ENCODE measurements at regions not wholly inside any gene's neighbourhood (a gene's known extent, or its start where the extent isn't known, plus 50 kb on each side); places are given as distances from the start of the nearest gene placed in this dataset.

GRCh38 chr16:73405851-73406250, 357.9 kb upstream of the ZFHX3 start:
- Histone ChIP-seq H3K4me2 (ENCODE audit: low read length) (no peak overlapping the region), H4K20me1 (ENCODE audit: insufficient read depth, low read length) (no peaks in the 10 kb centered on the region), H3K9me3 (ENCODE audit: low read length) (no peaks in the 10 kb centered on the region), H3K9ac (ENCODE audit: low read length) (no peak overlapping the region), H3F3A (ENCODE audit: insufficient read depth, low read length) (no peaks in the 10 kb centered on the region), H3K9me2 (ENCODE audit: low read depth, low read length) (no peaks in the 10 kb centered on the region), H3K27me3 (ENCODE audit: insufficient read depth, low read length) (peaks cover 3% of the 10 kb centered on the region; the same call in 1 of the 2 replicates), H3K4me1 (ENCODE audit: insufficient read depth, low read length, severe bottlenecking) (no peaks in the 10 kb centered on the region), H3K27ac (ENCODE audit: low read depth, low read length, poor library complexity, severe bottlenecking) (no peak overlapping the region), H3K36me3 (ENCODE audit: insufficient read depth, low read length) (no peaks in the 10 kb centered on the region), H2AFZ (ENCODE audit: low read length) (no peak overlapping the region), H3K79me2 (ENCODE audit: insufficient read depth, low read length) (no peaks in the 10 kb centered on the region), H3K4me3 (ENCODE audit: low read depth, low read length, poor library complexity, severe bottlenecking) (no peak overlapping the region)
- TF ChIP-seq, protein P1, sequence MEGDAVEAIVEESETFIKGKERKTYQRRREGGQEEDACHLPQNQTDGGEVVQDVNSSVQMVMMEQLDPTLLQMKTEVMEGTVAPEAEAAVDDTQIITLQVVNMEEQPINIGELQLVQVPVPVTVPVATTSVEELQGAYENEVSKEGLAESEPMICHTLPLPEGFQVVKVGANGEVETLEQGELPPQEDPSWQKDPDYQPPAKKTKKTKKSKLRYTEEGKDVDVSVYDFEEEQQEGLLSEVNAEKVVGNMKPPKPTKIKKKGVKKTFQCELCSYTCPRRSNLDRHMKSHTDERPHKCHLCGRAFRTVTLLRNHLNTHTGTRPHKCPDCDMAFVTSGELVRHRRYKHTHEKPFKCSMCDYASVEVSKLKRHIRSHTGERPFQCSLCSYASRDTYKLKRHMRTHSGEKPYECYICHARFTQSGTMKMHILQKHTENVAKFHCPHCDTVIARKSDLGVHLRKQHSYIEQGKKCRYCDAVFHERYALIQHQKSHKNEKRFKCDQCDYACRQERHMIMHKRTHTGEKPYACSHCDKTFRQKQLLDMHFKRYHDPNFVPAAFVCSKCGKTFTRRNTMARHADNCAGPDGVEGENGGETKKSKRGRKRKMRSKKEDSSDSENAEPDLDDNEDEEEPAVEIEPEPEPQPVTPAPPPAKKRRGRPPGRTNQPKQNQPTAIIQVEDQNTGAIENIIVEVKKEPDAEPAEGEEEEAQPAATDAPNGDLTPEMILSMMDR (IDR thresholded peaks at IDR 0.05; ENCODE audit: low read length): no peak
- TF ChIP-seq EZH2 (IDR thresholded peaks at IDR 0.05; ENCODE audit: borderline replicate concordance, low read length): no peak

- H3K36me3 ChIP-seq (ENCODE audit: insufficient read depth, low read length): no peaks in the 10 kb centered on the region
- H3K9ac ChIP-seq (ENCODE audit: low read length): no peak overlapping the region
- no peaks in the 10 kb centered on the region for H3K4me1 ChIP-seq (ENCODE audit: insufficient read depth, low read length, severe bottlenecking)
- no peak overlapping the region for H2AFZ ChIP-seq (ENCODE audit: low read length)
- no peaks in the 10 kb centered on the region for H3F3A ChIP-seq (ENCODE audit: insufficient read depth, low read length)
- H3K4me3 ChIP-seq (ENCODE audit: low read depth, low read length, poor library complexity, severe bottlenecking): no peak overlapping the region
- no peaks in the 10 kb centered on the region for H4K20me1 ChIP-seq (ENCODE audit: insufficient read depth, low read length)
- peaks cover 3% of the 10 kb centered on the region; the same call in 1 of the 2 replicates for H3K27me3 ChIP-seq (ENCODE audit: insufficient read depth, low read length)
- TF ChIP-seq, protein P1 (IDR thresholded peaks at IDR 0.05; ENCODE audit: low read length): no peak
- TF ChIP-seq EZH2 (IDR thresholded peaks at IDR 0.05; ENCODE audit: borderline replicate concordance, low read length): no peak
- H3K9me2 ChIP-seq (ENCODE audit: low read depth, low read length): no peaks in the 10 kb centered on the region
- no peaks in the 10 kb centered on the region for H3K9me3 ChIP-seq (ENCODE audit: low read length)
- H3K79me2 ChIP-seq (ENCODE audit: insufficient read depth, low read length): no peaks in the 10 kb centered on the region
- no peak overlapping the region for H3K27ac ChIP-seq (ENCODE audit: low read depth, low read length, poor library complexity, severe bottlenecking)
- no peak overlapping the region for H3K4me2 ChIP-seq (ENCODE audit: low read length)
Observed at GRCh38 chr16:73404001-73404400, 356.1 kb upstream of the ZFHX3 start.

DNA sequence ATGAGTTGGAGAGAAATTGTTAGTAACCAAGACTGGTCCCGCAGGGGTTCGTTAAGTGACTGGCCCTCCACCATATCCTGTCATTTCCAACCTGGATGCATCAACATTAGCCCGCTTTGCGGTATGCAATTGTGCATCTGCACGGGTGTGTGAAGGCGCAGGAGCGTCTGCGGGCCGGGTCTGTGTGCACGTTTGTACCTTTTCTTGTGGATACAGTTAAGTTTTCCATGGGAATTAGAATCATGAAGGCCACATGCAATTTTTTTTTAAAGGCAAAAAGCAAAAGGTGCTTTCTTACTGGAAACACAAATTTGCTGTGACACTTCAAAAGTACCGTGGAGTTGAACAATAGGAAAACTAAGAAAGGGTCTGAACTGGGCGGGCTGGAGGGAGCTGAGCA, 355.4 kb upstream of the ZFHX3 start:
- Histone ChIP-seq H3K27ac (ENCODE audit: low read depth, low read length, poor library complexity, severe bottlenecking) (no peak overlapping the region), H3K27me3 (ENCODE audit: insufficient read depth, low read length) (peaks cover 3% of the 10 kb centered on the region; the same call in 1 of the 2 replicates), H2AFZ (ENCODE audit: low read length) (no peak overlapping the region), H3K4me2 (ENCODE audit: low read length) (no peak overlapping the region), H3K9me2 (ENCODE audit: low read depth, low read length) (no peaks in the 10 kb centered on the region), H3K9ac (ENCODE audit: low read length) (no peak overlapping the region), H3F3A (ENCODE audit: insufficient read depth, low read length) (no peaks in the 10 kb centered on the region), H3K4me1 (ENCODE audit: insufficient read depth, low read length, severe bottlenecking) (no peaks in the 10 kb centered on the region), H3K36me3 (ENCODE audit: insufficient read depth, low read length) (no peaks in the 10 kb centered on the region), H3K9me3 (ENCODE audit: low read length) (no peaks in the 10 kb centered on the region), H3K4me3 (ENCODE audit: low read depth, low read length, poor library complexity, severe bottlenecking) (no peak overlapping the region), H3K79me2 (ENCODE audit: insufficient read depth, low read length) (no peaks in the 10 kb centered on the region), H4K20me1 (ENCODE audit: insufficient read depth, low read length) (no peaks in the 10 kb centered on the region)
- no peak for TF ChIP-seq EZH2 (IDR thresholded peaks at IDR 0.05; ENCODE audit: borderline replicate concordance, low read length)
- TF ChIP-seq, protein P1 (IDR thresholded peaks at IDR 0.05; ENCODE audit: low read length): no peak
